ENCODE measurements at regions not wholly inside any gene's neighbourhood (a gene's known extent, or its start where the extent isn't known, plus 50 kb on each side); places are given as distances from the start of the nearest gene placed in this dataset.
A peak's percentile ranks its signal among the peaks of the same experiment; 100 is the strongest.
"Not testable (repeated sequence)": the region's sequence is repeated elsewhere in the genome, so short reads cannot be mapped to it uniquely, and the experiment has no call there.

GRCh38 chr9:108039012-108039411, 549.4 kb upstream of the KLF4 start:
- H3K4me1 ChIP-seq = no peaks in the 10 kb centered on the region
- DNase-seq (no peak), ATAC-seq (no peak)
- no peak overlapping the region for H3K4me3 ChIP-seq
- H3K27ac ChIP-seq = no peak overlapping the region
- H3K36me3 ChIP-seq (ENCODE audit: insufficient read depth in 1 of 2, low read depth in 1 of 2) = no peaks in the 10 kb centered on the region
- H3K27me3 ChIP-seq (ENCODE audit: insufficient read depth in 3 of 3, low read length in 2 of 3) = no peaks in the 10 kb centered on the region
- 95 to 100% (median 98%) methylated on average over 1 of the region's 1 CpG for WGBS, 3 donors
- intact Hi-C loops (cut with DNase I) = loop anchor here in 1 of 2 donors (2.0 kb wide), 1 partner anchor 20 kb away; no protein-coding TSS in a partner anchor
- H3K9me3 ChIP-seq = peaks cover 5% of the 10 kb centered on the region
- TF ChIP-seq CTCF (IDR thresholded peaks at IDR 0.05) = no peak

- no peak overlapping the region for H3K27ac ChIP-seq
- H3K27me3 ChIP-seq (ENCODE audit: insufficient read depth in 3 of 3, low read length in 2 of 3) = no peaks in the 10 kb centered on the region
- no peaks in the 10 kb centered on the region for H3K4me1 ChIP-seq
- no peaks in the 10 kb centered on the region for H3K36me3 ChIP-seq (ENCODE audit: insufficient read depth in 1 of 2, low read depth in 1 of 2)
- DNase-seq (no peak), ATAC-seq (no peak)
- 78 to 89% (median 88%) methylated on average over 1 of the region's 1 CpG for WGBS, 3 donors
- H3K9me3 ChIP-seq = no peaks in the 10 kb centered on the region
- TF ChIP-seq CTCF (IDR thresholded peaks at IDR 0.05) = no peak
- H3K4me3 ChIP-seq = no peak overlapping the region
- intact Hi-C loops (cut with DNase I) = no loop called here
These were observed 545.9 kb upstream of the KLF4 start for GRCh38 chr9:108035487-108035886.

- Histone ChIP-seq H3K4me3 (no peak overlapping the region), H3K27me3 (ENCODE audit: insufficient read depth in 3 of 3, low read length in 2 of 3) (no peaks in the 10 kb centered on the region), H3K27ac (no peak overlapping the region), H3K9me3 (no peaks in the 10 kb centered on the region), H3K4me1 (no peaks in the 10 kb centered on the region), H3K36me3 (ENCODE audit: insufficient read depth in 1 of 2, low read depth in 1 of 2) (no peaks in the 10 kb centered on the region)
- TF ChIP-seq CTCF (IDR thresholded peaks at IDR 0.05) = no peak
- intact Hi-C loops (cut with DNase I) = no loop called here
- 70 to 82% (median 71%) methylated on average over 5 of the region's 5 CpGs for WGBS, 3 donors
- ATAC-seq (peak in 2 of 4 donors; percentile 19 to 57), DNase-seq (peak in 1 of 2 donors; percentile 24)
These were observed 544.7 kb upstream of the KLF4 start for GRCh38 chr9:108033976-108034964.

GRCh38 chr9:108032079-108032478, 542.5 kb upstream of the KLF4 start:
- ATAC-seq; H3K36me3 ChIP-seq (ENCODE audit: insufficient read depth in 1 of 2, low read depth in 1 of 2); intact Hi-C loops (cut with DNase I); DNase-seq; H3K4me1 ChIP-seq; H3K27ac ChIP-seq; H3K9me3 ChIP-seq; H3K4me3 ChIP-seq; H3K27me3 ChIP-seq (ENCODE audit: insufficient read depth in 3 of 3, low read length in 2 of 3): not testable (repeated sequence)
- WGBS, 3 donors = 81 to 88% (median 87%) methylated on average over 9 of the region's 9 CpGs

GRCh38 chr9:108031221-108031620, 541.7 kb upstream of the KLF4 start:
- H3K36me3 ChIP-seq (ENCODE audit: insufficient read depth in 1 of 2, low read depth in 1 of 2); intact Hi-C loops (cut with DNase I); H3K4me1 ChIP-seq; H3K4me3 ChIP-seq; H3K9me3 ChIP-seq; H3K27ac ChIP-seq; ATAC-seq; DNase-seq; H3K27me3 ChIP-seq (ENCODE audit: insufficient read depth in 3 of 3, low read length in 2 of 3): not testable (repeated sequence)
- 91 to 95% (median 94%) methylated on average over 11 of the region's 11 CpGs for WGBS, 3 donors

GRCh38 chr9:108026718-108027117, 537.1 kb upstream of the KLF4 start:
- DNase-seq; H3K9me3 ChIP-seq; H3K4me1 ChIP-seq; H3K4me3 ChIP-seq; H3K27ac ChIP-seq; H3K36me3 ChIP-seq (ENCODE audit: insufficient read depth in 1 of 2, low read depth in 1 of 2); ATAC-seq; intact Hi-C loops (cut with DNase I); H3K27me3 ChIP-seq (ENCODE audit: insufficient read depth in 3 of 3, low read length in 2 of 3): not testable (repeated sequence)
- WGBS, 3 donors = 89 to 94% (median 93%) methylated on average over 3 to 4 of the region's 4 CpGs
